ENCODE measurements at regions not wholly inside any gene's neighbourhood (a gene's known extent, or its start where the extent isn't known, plus 50 kb on each side); places are given as distances from the start of the nearest gene placed in this dataset.

DNA sequence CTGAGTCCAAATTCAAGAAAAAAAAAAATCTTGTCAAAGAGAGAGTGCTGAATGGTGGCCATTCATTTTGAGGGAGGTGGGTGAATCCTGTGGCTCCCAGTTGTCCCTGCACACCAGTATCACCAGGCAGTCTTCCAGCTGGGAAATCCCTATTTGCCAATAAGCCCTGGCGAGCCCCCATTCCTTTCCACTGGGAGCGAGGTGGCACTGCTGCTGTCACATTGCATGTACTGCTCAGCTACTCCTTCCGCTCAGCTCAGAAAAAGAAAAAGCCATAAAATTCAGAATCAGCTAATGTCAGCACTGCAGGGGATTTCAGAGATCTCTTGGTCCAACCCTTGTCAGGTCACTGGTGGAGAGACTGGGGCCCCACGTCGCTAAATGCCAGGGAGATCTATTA lies 298.5 kb downstream of the OMA1 start:
- TF ChIP-seq CTCF (conservative IDR thresholded peaks at IDR 0.05) (no peak), EZH2 (IDR thresholded peaks at IDR 0.05; ENCODE audit: low read depth) (no peak)

Measured in PC-9 (cell line).